KMS-11 (cell line): ENCODE measurements at regions not wholly inside any gene's neighbourhood (a gene's known extent, or its start where the extent isn't known, plus 50 kb on each side); places are given as distances from the start of the nearest gene placed in this dataset.
"Not testable (repeated sequence)": the region's sequence is repeated elsewhere in the genome, so short reads cannot be mapped to it uniquely, and the experiment has no call there.

Source experiments
- H2AFZ ChIP-seq: fragments of 200-600 bp; sonication (generic); 2 replicates; pipeline ENCODE4 v1.6.1; 2016; ENCODE audit warnings: antibody characterized with exemption, mixed run types, low read depth
- H3K27ac ChIP-seq: fragments of 200-600 bp; sonication (generic); 2 replicates; pipeline ENCODE4 v1.6.1; 2016; ENCODE audit warnings: mild to moderate bottlenecking, mixed run types
- H3K27me3 ChIP-seq: fragments of 200-600 bp; sonication (generic); 2 replicates; pipeline ENCODE4 v1.6.1; 2017; ENCODE audit warnings: mild to moderate bottlenecking, low read depth, mixed run types, moderate library complexity; ENCODE audit not compliant: insufficient read depth
- H3K36me3 ChIP-seq: fragments of 200-600 bp; sonication (generic); 2 replicates; pipeline ENCODE4 v1.6.1; 2017; ENCODE audit warnings: mild to moderate bottlenecking, mixed run types; ENCODE audit not compliant: insufficient read depth
- H3K4me1 ChIP-seq: fragments of 200-600 bp; sonication (generic); 2 replicates; pipeline ENCODE4 v1.6.1; 2016; ENCODE audit warnings: mild to moderate bottlenecking, low read depth, mixed run types; ENCODE audit not compliant: poor library complexity, severe bottlenecking
- H3K4me2 ChIP-seq: fragments of 200-600 bp; sonication (generic); 2 replicates; pipeline ENCODE4 v1.7.0; 2016; ENCODE audit warnings: mild to moderate bottlenecking, mixed run types
- H3K4me3 ChIP-seq: fragments of 200-600 bp; sonication (generic); IDR thresholded peaks from 2 replicates; pipeline ENCODE4 v1.6.1; 2017; ENCODE audit warnings: low read depth, low read length, mixed read lengths; ENCODE audit not compliant: insufficient read depth
- H3K79me2 ChIP-seq: fragments of 200-600 bp; sonication (generic); 2 replicates; pipeline ENCODE4 v1.6.1; 2016; ENCODE audit warnings: low read depth, mixed run types; ENCODE audit not compliant: insufficient read depth
- H3K9ac ChIP-seq: fragments of 200-600 bp; sonication (generic); 2 replicates; pipeline ENCODE4 v1.6.1; 2016; ENCODE audit warnings: mild to moderate bottlenecking, mixed run types
- H4K20me1 ChIP-seq: fragments of 200-600 bp; sonication (generic); 2 replicates; pipeline ENCODE4 v1.6.1; 2016; ENCODE audit warnings: mild to moderate bottlenecking, mixed run types; ENCODE audit not compliant: insufficient read depth
- CTCF ChIP-seq: fragments of 200-600 bp; sonication (generic); conservative IDR thresholded peaks from 2 replicates; pipeline ENCODE4 v1.6.1; 2017; ENCODE audit warnings: low read depth, mild to moderate bottlenecking, antibody characterized with exemption, low read length, moderate library complexity, mixed read lengths

- H3K27me3 ChIP-seq = no peaks in the 10 kb centered on the region
- H3K27ac ChIP-seq = no peak overlapping the region
- no peak overlapping the region for H3K9ac ChIP-seq
- H3K36me3 ChIP-seq = no peaks in the 10 kb centered on the region
- no peak overlapping the region for H2AFZ ChIP-seq
- H4K20me1 ChIP-seq = no peaks in the 10 kb centered on the region
- TF ChIP-seq CTCF = no peak
- no peak overlapping the region for H3K4me3 ChIP-seq
- H3K4me1 ChIP-seq = no peaks in the 10 kb centered on the region
- no peaks in the 10 kb centered on the region for H3K79me2 ChIP-seq
- H3K4me2 ChIP-seq = no peak overlapping the region
These were observed 60.6 kb upstream of the SERP2 start for GRCh38 chr13:44312834-44313551.

- Histone ChIP-seq H3K4me2 (no peak overlapping the region), H2AFZ (no peak overlapping the region), H3K4me3 (no peak overlapping the region), H3K27me3 (no peaks in the 10 kb centered on the region), H4K20me1 (no peaks in the 10 kb centered on the region), H3K4me1 (no peaks in the 10 kb centered on the region), H3K36me3 (no peaks in the 10 kb centered on the region), H3K79me2 (no peaks in the 10 kb centered on the region), H3K27ac (no peak overlapping the region), H3K9ac (no peak overlapping the region)
- no peak for TF ChIP-seq CTCF
These were observed 60.0 kb upstream of the SERP2 start for GRCh38 chr13:44313674-44314073.

GRCh38 chr13:44314160-44314559, 59.5 kb upstream of the SERP2 start:
- not testable (repeated sequence) for H3K9ac ChIP-seq, H4K20me1 ChIP-seq

GRCh38 chr13:44317752-44318151, 55.9 kb upstream of the SERP2 start:
- Histone ChIP-seq H3K36me3 (no peaks in the 10 kb centered on the region), H2AFZ (no peak overlapping the region), H3K27ac (no peak overlapping the region), H3K4me1 (no peaks in the 10 kb centered on the region), H3K27me3 (no peaks in the 10 kb centered on the region), H3K4me3 (no peak overlapping the region), H3K9ac (no peak overlapping the region), H3K79me2 (no peaks in the 10 kb centered on the region), H4K20me1 (no peaks in the 10 kb centered on the region), H3K4me2 (no peak overlapping the region)
- TF ChIP-seq CTCF = no peak

More at GRCh38 chr13:44314160-44314559, 59.5 kb upstream of the SERP2 start:
- H2AFZ ChIP-seq, H3K4me1 ChIP-seq, H3K4me3 ChIP-seq, H3K79me2 ChIP-seq, H3K27ac ChIP-seq, H3K4me2 ChIP-seq, H3K27me3 ChIP-seq, H3K36me3 ChIP-seq: not testable (repeated sequence)

GRCh38 chr13:44318161-44318560, 55.5 kb upstream of the SERP2 start:
- Histone ChIP-seq H3K27ac (no peak overlapping the region), H3K9ac (no peak overlapping the region), H3K4me3 (no peak overlapping the region), H3K4me1 (no peaks in the 10 kb centered on the region), H3K79me2 (no peaks in the 10 kb centered on the region), H3K4me2 (no peak overlapping the region), H3K36me3 (no peaks in the 10 kb centered on the region), H2AFZ (no peak overlapping the region), H3K27me3 (no peaks in the 10 kb centered on the region), H4K20me1 (no peaks in the 10 kb centered on the region)
- TF ChIP-seq CTCF = no peak
